Mesenchymal stem cell (in vitro differentiated cells and primary cell): ENCODE measurements at regions not wholly inside any gene's neighbourhood (a gene's known extent, or its start where the extent isn't known, plus 50 kb on each side); places are given as distances from the start of the nearest gene placed in this dataset.

Experiments used
- DNase-seq: peaks from one replicate; pipeline ENCODE4 v3.0.0-alpha.2; 2013
- H2AFZ ChIP-seq: one replicate; pipeline ENCODE4 v1.6.1; 2013; ENCODE audit warnings: low read depth, mild to moderate bottlenecking, control low read depth, inconsistent platforms, low read length, moderate library complexity
- H2AK5ac ChIP-seq: 2 replicates; pipeline ENCODE4 v1.6.1; 2013; ENCODE audit warnings: low read length, moderate library complexity, mild to moderate bottlenecking, inconsistent platforms; ENCODE audit not compliant: severe bottlenecking
- H2BK120ac ChIP-seq: one replicate; pipeline ENCODE4 v1.6.1; 2013; ENCODE audit warnings: low read depth, mild to moderate bottlenecking, inconsistent platforms, low read length, moderate library complexity
- H2BK12ac ChIP-seq, 2 experiments: one replicate each; pipeline ENCODE4 v1.6.1; 2013; ENCODE audit warnings: inconsistent platforms in 2 of 2, low read length in 2 of 2, mild to moderate bottlenecking in 2 of 2, moderate library complexity in 2 of 2, control low read depth in 1 of 2
- H2BK15ac ChIP-seq: one replicate; pipeline ENCODE4 v1.6.1; 2013; ENCODE audit warnings: mild to moderate bottlenecking, low read depth, inconsistent platforms; ENCODE audit not compliant: poor library complexity, severe bottlenecking
- H2BK5ac ChIP-seq: 2 replicates; pipeline ENCODE4 v1.6.1; 2013; ENCODE audit warnings: low read depth, mild to moderate bottlenecking, low read length, control low read depth, inconsistent platforms; ENCODE audit not compliant: poor library complexity, severe bottlenecking
- H3K14ac ChIP-seq, 2 experiments: one replicate each; pipeline ENCODE4 v1.6.1; 2013; ENCODE audit warnings: inconsistent platforms in 2 of 2, low read length in 2 of 2, control low read depth in 1 of 2, mild to moderate bottlenecking in 1 of 2, moderate library complexity in 1 of 2
- H3K18ac ChIP-seq, 2 experiments: one replicate each; pipeline ENCODE4 v1.6.1; 2013; ENCODE audit warnings: inconsistent platforms in 2 of 2, low read length in 2 of 2, control low read depth in 1 of 2, low read depth in 1 of 2, mild to moderate bottlenecking in 1 of 2
- H3K23ac ChIP-seq, 2 experiments: one replicate each; pipeline ENCODE4 v1.6.1; 2013; ENCODE audit warnings: inconsistent platforms in 2 of 2, low read length in 2 of 2, mild to moderate bottlenecking in 2 of 2, moderate library complexity in 2 of 2, control low read depth in 1 of 2
- H3K27ac ChIP-seq: 2 replicates; pipeline ENCODE4 v1.5.1; 2013; ENCODE audit warnings: mild to moderate bottlenecking, moderate library complexity, low read length, control low read depth, inconsistent platforms; ENCODE audit not compliant: poor library complexity, severe bottlenecking
- H3K27me3 ChIP-seq, 2 experiments: 2 replicates each; pipeline versions ENCODE4 v1.6.1 to v1.7.0; 2013; ENCODE audit warnings: low read length in 2 of 2, mild to moderate bottlenecking in 2 of 2, moderate library complexity in 2 of 2, control low read depth in 1 of 2, inconsistent platforms in 1 of 2; ENCODE audit not compliant: control insufficient read depth in 1 of 2, insufficient read depth in 1 of 2
- H3K36me3 ChIP-seq, 2 experiments: 2 replicates each; pipeline versions ENCODE4 v1.6.1 to v1.7.0; 2013; ENCODE audit warnings: low read length in 2 of 2, control low read depth in 1 of 2, inconsistent platforms in 1 of 2, low read depth in 1 of 2, mild to moderate bottlenecking in 1 of 2; ENCODE audit not compliant: insufficient read depth in 2 of 2, control insufficient read depth in 1 of 2
- H3K4ac ChIP-seq, 2 experiments: one replicate each; pipeline ENCODE4 v1.6.1; 2013; ENCODE audit warnings: inconsistent platforms in 2 of 2, low read length in 2 of 2, mild to moderate bottlenecking in 2 of 2, moderate library complexity in 2 of 2, control low read depth in 1 of 2, low read depth in 1 of 2
- H3K4me1 ChIP-seq: 2 replicates; pipeline ENCODE4 v1.6.1; 2013; ENCODE audit warnings: low read depth, low read length, control low read depth; ENCODE audit not compliant: control insufficient read depth, insufficient read depth
- H3K4me2 ChIP-seq: 2 replicates; pipeline ENCODE4 v1.6.1; 2013; ENCODE audit warnings: low read length, mild to moderate bottlenecking, inconsistent platforms; ENCODE audit not compliant: poor library complexity, severe bottlenecking
- H3K4me3 ChIP-seq, 2 experiments: 2 replicates each; pipeline versions ENCODE4 v1.5.1 to v1.7.0; 2013; ENCODE audit warnings: low read length in 2 of 2, mild to moderate bottlenecking in 2 of 2, control low read depth in 1 of 2, low read depth in 1 of 2; ENCODE audit not compliant: insufficient read depth in 1 of 2
- H3K79me1 ChIP-seq: replicated peaks from 2 replicates; pipeline ENCODE4 v1.6.1; 2013; ENCODE audit warnings: mild to moderate bottlenecking, control low read depth, low read length, inconsistent platforms; ENCODE audit not compliant: poor library complexity, severe bottlenecking
- H3K9ac ChIP-seq: 2 replicates; pipeline ENCODE4 v1.7.0; 2013; ENCODE audit warnings: mild to moderate bottlenecking, low read length, moderate library complexity
- H3K9me3 ChIP-seq: 2 replicates; pipeline ENCODE4 v1.7.0; 2013; ENCODE audit warnings: mild to moderate bottlenecking, low read length; ENCODE audit not compliant: control insufficient read depth
- H4K8ac ChIP-seq: one replicate; pipeline ENCODE4 v1.6.1; 2013; ENCODE audit warnings: inconsistent platforms, mild to moderate bottlenecking, low read length, moderate library complexity
- H4K91ac ChIP-seq: one replicate; pipeline ENCODE4 v1.6.1; 2013; ENCODE audit warnings: mild to moderate bottlenecking, low read length, inconsistent platforms
- WGBS: methylation state at CpG from one replicate; pipeline ENCODE4 v1.1.7; 2013; ENCODE audit warnings: mixed read lengths; 5-methylcytosine and 5-hydroxymethylcytosine counted together

DNA sequence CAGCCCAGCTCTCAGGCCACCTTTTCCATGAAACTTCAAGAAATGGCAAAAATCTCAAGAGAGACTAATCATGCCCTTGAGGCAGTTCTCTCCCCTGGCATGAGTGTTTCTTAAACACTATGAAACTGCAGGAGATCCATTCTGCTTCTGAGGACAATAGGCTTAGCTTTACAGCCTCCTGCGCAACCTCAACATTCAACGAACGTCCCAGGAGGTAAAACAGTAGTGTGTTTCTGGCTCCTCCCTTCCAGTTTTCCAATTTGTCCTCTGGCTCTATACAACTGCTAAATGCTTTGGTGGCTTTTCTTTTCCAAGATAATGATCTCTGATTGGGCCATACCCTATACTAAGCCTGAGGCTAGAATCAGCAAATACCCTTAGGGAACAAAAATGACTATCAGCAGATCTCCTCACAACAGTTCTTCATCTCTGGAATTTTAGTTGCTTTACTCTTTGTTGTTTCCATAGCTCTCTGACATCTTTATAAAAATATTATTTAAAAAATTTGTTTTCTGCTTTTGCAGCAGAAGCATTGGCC is 87.0 kb upstream of the FAT1 start:
- Histone ChIP-seq H2AK5ac (peak overlapping the region; percentile 4), H3K27me3 (no peaks in the 10 kb centered on the region), H3K9ac (no peak overlapping the region), H4K91ac (no peak overlapping the region), H3K18ac (no peak overlapping the region), H3K4ac (no peak overlapping the region), H4K8ac (no peak overlapping the region), H2BK120ac (no peak overlapping the region), H2AFZ (no peak overlapping the region), H2BK15ac (no peak overlapping the region), H2BK12ac (no peak overlapping the region), H3K4me2 (no peak overlapping the region), H3K4me3 (no peak overlapping the region), H3K23ac (no peak overlapping the region), H2BK5ac (no peak overlapping the region), H3K9me3 (no peaks in the 10 kb centered on the region), H3K79me1 (no peaks in the 10 kb centered on the region), H3K36me3 (no peaks in the 10 kb centered on the region), H3K27ac (no peak overlapping the region), H3K14ac (no peak overlapping the region), H3K4me1 (peaks cover 10% of the 10 kb centered on the region)
- WGBS: 98% methylated on average over 3 of the region's 3 CpGs
- no peak for DNase-seq

DNA sequence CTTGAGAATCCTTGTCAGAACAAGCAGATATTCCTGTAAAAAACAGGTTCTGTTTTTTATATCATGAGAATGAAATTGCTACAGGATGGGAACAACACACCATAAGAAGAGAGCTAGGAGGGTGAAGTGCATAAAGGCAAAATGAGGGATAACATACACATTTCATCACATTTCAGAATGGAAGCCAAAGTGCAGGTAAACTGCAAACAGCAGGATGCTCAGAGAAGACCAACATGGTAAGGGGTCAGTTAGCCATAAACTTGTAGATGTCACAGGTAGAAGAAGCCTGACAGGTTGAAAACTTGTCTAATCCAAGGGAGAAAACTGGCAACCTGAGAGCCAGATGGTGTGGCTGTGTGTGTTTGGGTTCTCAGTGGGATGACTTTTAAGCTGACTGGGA is 88.9 kb upstream of the FAT1 start:
- no peak for DNase-seq
- no peak overlapping the region for H4K91ac ChIP-seq
- H3K79me1 ChIP-seq: no peaks in the 10 kb centered on the region
- H2BK5ac ChIP-seq: no peak overlapping the region
- H3K36me3 ChIP-seq: no peaks in the 10 kb centered on the region
- no peaks in the 10 kb centered on the region for H3K27me3 ChIP-seq
- H3K14ac ChIP-seq: no peak overlapping the region
- no peak overlapping the region for H2BK12ac ChIP-seq
- peaks cover 10% of the 10 kb centered on the region for H3K4me1 ChIP-seq
- H3K4me3 ChIP-seq: no peak overlapping the region
- H3K4me2 ChIP-seq: no peak overlapping the region
- H2BK15ac ChIP-seq: no peak overlapping the region
- peak overlapping the region; percentile 49 for H2AK5ac ChIP-seq
- no peaks in the 10 kb centered on the region for H3K9me3 ChIP-seq
- H3K23ac ChIP-seq: no peak overlapping the region
- H3K9ac ChIP-seq: no peak overlapping the region
- no peak overlapping the region for H2AFZ ChIP-seq
- no peak overlapping the region for H4K8ac ChIP-seq
- H3K27ac ChIP-seq: no peak overlapping the region
- H2BK120ac ChIP-seq: no peak overlapping the region
- H3K18ac ChIP-seq: no peak overlapping the region
- H3K4ac ChIP-seq: no peak overlapping the region

DNA sequence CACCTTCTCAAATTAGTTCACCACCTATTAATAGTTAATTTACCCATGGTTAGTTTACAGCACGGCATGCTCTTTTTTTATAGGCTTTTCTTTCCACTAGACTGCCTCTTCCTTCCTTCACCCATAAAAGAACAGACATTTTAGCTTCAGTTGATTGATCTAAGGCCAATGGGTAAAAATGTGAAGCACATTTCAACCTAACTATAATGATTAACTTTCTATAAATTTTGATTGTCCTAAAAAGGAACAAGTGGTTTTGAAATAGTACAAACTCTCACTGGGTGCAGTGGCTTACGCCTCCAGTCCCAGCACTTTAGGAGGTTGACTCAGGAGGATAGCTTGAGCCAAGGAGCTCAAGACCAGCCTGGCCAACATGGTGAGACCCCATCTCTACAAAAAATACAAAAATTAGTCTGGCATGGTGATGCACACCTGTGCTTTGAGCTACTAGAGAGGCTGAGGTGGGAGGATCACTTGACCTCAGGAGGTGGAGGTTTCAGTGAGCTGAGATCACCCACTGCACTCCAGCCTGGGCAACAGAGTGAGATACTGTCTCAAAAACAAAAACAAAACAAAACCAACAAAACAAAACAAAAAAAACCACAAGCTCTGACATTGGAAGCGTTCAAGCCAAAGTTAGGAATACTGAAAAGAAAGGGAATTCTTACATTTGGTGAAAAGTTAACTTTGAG is 89.9 kb upstream of the FAT1 start:
- H3K18ac ChIP-seq: no peak overlapping the region
- 94% methylated on average over 2 of the region's 3 CpGs for WGBS
- H3K23ac ChIP-seq: no peak overlapping the region
- H3K4me2 ChIP-seq: no peak overlapping the region
- H3K9me3 ChIP-seq: no peaks in the 10 kb centered on the region
- H2AK5ac ChIP-seq: no peak overlapping the region
- H3K27ac ChIP-seq: peak overlapping the region; percentile 14
- H3K14ac ChIP-seq: no peak overlapping the region
- no peak overlapping the region for H3K4me3 ChIP-seq
- no peaks in the 10 kb centered on the region for H3K36me3 ChIP-seq
- no peak overlapping the region for H4K91ac ChIP-seq
- no peaks in the 10 kb centered on the region for H3K27me3 ChIP-seq
- no peak for DNase-seq
- no peak overlapping the region for H2BK12ac ChIP-seq
- H4K8ac ChIP-seq: no peak overlapping the region
- no peak overlapping the region for H2BK120ac ChIP-seq
- peaks cover 8% of the 10 kb centered on the region for H3K4me1 ChIP-seq
- H2AFZ ChIP-seq: no peak overlapping the region
- no peak overlapping the region for H3K9ac ChIP-seq
- no peak overlapping the region for H2BK5ac ChIP-seq
- H3K79me1 ChIP-seq: no peaks in the 10 kb centered on the region
- H2BK15ac ChIP-seq: no peak overlapping the region
- no peak overlapping the region for H3K4ac ChIP-seq

DNA sequence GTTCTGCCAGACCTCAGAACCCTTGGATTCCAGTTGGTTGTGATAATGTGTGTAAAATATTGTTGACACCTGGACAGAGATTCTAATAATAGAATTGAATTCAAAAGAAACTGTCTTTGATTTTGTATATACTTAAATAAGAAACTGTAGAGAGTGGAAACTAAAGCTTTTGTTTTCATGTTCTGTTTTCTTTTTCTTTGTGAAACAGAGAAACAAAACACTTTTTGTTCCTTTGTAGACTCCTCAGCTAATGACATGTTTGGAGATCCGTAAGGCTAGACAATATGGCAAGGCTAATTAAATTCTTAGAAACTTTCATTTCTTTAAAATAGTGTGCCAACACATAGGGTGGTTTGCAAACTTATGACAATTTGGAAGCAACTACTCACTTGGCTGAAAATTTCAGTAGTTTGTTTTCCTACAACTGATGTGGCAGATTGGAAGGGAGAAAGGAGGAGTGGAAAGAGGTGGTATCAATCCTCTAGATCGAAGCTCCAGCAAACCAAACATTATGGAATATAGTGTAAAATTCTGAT is 90.9 kb upstream of the FAT1 start:
- DNase-seq: no peak
- Histone ChIP-seq H3K4ac (no peak overlapping the region), H3K23ac (no peak overlapping the region)

More for the DNA sequence above, 90.9 kb upstream of the FAT1 start:
- no CpG with 5 or more reads among the region's 2 CpGs for WGBS
- Histone ChIP-seq H2BK15ac (no peak overlapping the region), H3K4me1 (peaks cover 7% of the 10 kb centered on the region), H3K18ac (no peak overlapping the region), H4K8ac (no peak overlapping the region), H3K27ac (no peak overlapping the region), H3K9me3 (no peaks in the 10 kb centered on the region), H3K4me3 (no peak overlapping the region), H2AFZ (no peak overlapping the region), H3K27me3 (no peaks in the 10 kb centered on the region), H2BK5ac (no peak overlapping the region), H2BK12ac (no peak overlapping the region), H2BK120ac (no peak overlapping the region), H3K36me3 (no peaks in the 10 kb centered on the region), H3K9ac (no peak overlapping the region), H4K91ac (no peak overlapping the region), H3K14ac (no peak overlapping the region), H2AK5ac (no peak overlapping the region), H3K4me2 (no peak overlapping the region), H3K79me1 (no peaks in the 10 kb centered on the region)
